ENCODE measurements at regions not wholly inside any gene's neighbourhood (a gene's known extent, or its start where the extent isn't known, plus 50 kb on each side); places are given as distances from the start of the nearest gene placed in this dataset.

DNA sequence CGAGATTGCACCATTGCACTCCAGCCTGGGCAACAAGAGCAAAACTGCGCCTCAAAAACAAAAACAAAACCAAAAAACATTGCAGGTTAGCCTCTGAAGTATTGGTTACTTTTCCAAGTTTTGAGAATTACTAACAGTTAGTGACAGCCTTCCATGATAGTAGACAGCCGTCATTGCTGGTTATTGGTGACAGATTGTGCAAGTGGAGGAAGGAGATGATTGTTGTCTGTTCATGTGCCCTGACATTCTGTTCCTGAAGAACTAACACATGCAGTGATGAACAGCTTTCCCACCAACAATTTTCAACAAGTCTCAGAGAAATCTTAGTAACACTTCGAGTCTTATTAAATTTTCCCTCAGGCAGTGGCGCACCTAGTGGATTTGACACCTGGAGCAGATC, 89.3 kb upstream of the NAP1L1 start:
- Histone ChIP-seq H3K36me3 (no peaks in the 10 kb centered on the region), H3K4me3 (no peak overlapping the region), H3K9me3 (no peaks in the 10 kb centered on the region), H3K27me3 (no peaks in the 10 kb centered on the region), H3K4me1 (no peaks in the 10 kb centered on the region), H3K27ac (no peak overlapping the region)
- TF ChIP-seq, protein P1, sequence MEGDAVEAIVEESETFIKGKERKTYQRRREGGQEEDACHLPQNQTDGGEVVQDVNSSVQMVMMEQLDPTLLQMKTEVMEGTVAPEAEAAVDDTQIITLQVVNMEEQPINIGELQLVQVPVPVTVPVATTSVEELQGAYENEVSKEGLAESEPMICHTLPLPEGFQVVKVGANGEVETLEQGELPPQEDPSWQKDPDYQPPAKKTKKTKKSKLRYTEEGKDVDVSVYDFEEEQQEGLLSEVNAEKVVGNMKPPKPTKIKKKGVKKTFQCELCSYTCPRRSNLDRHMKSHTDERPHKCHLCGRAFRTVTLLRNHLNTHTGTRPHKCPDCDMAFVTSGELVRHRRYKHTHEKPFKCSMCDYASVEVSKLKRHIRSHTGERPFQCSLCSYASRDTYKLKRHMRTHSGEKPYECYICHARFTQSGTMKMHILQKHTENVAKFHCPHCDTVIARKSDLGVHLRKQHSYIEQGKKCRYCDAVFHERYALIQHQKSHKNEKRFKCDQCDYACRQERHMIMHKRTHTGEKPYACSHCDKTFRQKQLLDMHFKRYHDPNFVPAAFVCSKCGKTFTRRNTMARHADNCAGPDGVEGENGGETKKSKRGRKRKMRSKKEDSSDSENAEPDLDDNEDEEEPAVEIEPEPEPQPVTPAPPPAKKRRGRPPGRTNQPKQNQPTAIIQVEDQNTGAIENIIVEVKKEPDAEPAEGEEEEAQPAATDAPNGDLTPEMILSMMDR (IDR thresholded peaks at IDR 0.05), result no peak
- TF ChIP-seq POLR2A (IDR thresholded peaks at IDR 0.05) (no peak), EP300 (IDR thresholded peaks at IDR 0.05) (no peak)
- no peak for DNase-seq (ENCODE audit: low spot score in 2 of 2)
- WGBS, 2 donors, result 89 to 90% methylated on average over 5 of the region's 5 CpGs

DNA sequence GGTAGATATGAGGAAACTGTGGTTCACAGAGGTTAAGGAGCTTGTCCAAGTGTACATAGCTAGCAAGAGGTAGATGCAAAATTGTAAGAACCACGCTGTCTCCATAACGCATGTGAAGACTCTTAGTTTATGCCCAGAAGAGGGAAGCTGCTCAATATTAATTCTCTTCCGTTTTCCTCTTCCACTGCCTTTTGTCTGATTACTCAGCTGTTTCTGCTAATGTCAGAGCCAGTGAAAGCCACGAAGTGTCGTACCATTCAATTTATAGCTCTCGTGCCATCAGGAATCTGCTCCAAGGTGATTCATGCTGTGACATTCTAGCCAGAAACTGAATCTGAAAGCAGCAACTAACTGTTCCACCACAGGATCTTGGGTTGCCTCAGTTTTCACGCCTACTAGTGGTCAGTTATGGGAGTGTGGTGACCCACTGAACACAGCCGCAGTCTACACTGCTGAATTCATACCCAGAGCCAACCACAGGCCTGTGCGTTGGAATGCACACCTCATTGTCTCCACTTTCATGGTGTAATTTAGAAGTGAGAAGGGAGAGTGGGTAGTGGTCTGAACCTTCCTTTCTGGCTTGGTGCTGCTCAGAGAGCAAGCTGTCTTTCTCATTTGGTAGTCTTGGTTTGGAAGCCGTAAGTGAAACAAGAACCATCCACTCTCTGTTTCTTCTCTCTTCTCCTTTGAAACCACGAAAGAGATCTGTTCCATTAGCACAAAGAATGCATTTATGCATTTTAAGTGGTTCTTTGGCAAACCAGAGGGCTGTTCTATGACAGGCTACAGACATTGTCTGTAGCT, 74.2 kb upstream of the NAP1L1 start:
- no peaks in the 10 kb centered on the region for H3K27me3 ChIP-seq
- no peaks in the 10 kb centered on the region for H3K9me3 ChIP-seq
- no peak for TF ChIP-seq EP300 (IDR thresholded peaks at IDR 0.05)
- TF ChIP-seq, protein P1 (IDR thresholded peaks at IDR 0.05), result peak; percentile 36 to 63 (median 50)
- TF ChIP-seq POLR2A (IDR thresholded peaks at IDR 0.05), result no peak
- WGBS, 2 donors, result 35 to 52% methylated on average over 11 of the region's 11 CpGs
- peak in 1 of 2 donors; percentile 54 for DNase-seq (ENCODE audit: low spot score in 2 of 2)
- no peaks in the 10 kb centered on the region for H3K36me3 ChIP-seq
- H3K27ac ChIP-seq, result peak overlapping the region in 2 of 4 donors; percentile 8 to 21
- peaks cover 0 to 5% (median 0%) of the 10 kb centered on the region in 4 donors for H3K4me1 ChIP-seq
- H3K4me3 ChIP-seq, result peak overlapping the region in 2 of 4 donors; percentile 3 to 9

DNA sequence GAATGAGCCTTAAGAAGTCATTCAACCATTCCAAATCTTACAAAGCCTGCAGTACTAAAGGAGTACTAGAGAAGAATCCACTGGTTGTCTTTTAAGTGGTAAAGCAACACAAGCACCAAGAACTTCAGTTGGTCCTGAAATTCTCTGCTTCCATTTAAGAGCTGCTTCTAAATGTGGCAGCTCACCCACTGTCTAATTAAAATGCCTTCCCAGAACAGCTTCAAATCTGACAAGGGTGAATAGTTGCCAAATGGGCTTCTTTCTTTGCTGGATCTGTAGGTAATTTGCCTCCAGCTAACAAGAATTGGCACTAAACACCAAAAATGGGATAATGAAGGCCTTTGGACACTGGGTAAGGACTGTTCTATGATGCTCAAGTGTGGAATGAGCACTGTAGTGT, 72.2 kb upstream of the NAP1L1 start:
- Histone ChIP-seq H3K4me3 (no peak overlapping the region), H3K27ac (no peak overlapping the region), H3K4me1 (peaks cover 0 to 5% (median 0%) of the 10 kb centered on the region in 4 donors), H3K27me3 (no peaks in the 10 kb centered on the region), H3K36me3 (no peaks in the 10 kb centered on the region), H3K9me3 (no peaks in the 10 kb centered on the region)
- TF ChIP-seq, protein P1 (IDR thresholded peaks at IDR 0.05), result no peak
- no peak for TF ChIP-seq POLR2A (IDR thresholded peaks at IDR 0.05)
- DNase-seq (ENCODE audit: low spot score in 2 of 2), result no peak

DNA sequence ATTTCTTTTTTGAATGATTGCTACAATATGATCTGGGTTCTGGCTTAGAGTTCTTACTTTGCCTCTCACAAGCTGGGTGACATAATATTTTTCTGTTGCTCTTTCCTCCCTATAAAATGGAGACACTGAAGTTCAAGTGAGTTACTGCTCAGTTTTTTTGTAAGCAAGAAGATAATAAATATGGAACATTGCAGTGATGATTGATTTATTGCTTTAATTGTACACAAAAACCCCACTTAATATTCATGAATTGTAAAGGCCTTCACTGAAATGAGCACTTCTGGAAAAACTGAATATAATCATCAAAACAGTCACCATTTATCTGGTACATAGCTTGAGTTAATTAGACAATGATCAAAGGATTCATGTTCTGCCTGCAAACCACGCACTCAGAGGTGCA, 71.8 kb upstream of the NAP1L1 start:
- peaks cover 0 to 5% (median 0%) of the 10 kb centered on the region in 4 donors for H3K4me1 ChIP-seq
- no peak for TF ChIP-seq EP300 (IDR thresholded peaks at IDR 0.05)
- no peak for TF ChIP-seq POLR2A (IDR thresholded peaks at IDR 0.05)
- TF ChIP-seq, protein P1 (IDR thresholded peaks at IDR 0.05), result no peak
- no peak overlapping the region for H3K27ac ChIP-seq
- no peaks in the 10 kb centered on the region for H3K36me3 ChIP-seq
- WGBS, 2 donors, result 85 to 89% methylated on average over 1 of the region's 1 CpG
- H3K27me3 ChIP-seq, result no peaks in the 10 kb centered on the region
- DNase-seq (ENCODE audit: low spot score in 2 of 2), result no peak
- H3K4me3 ChIP-seq, result no peak overlapping the region
- no peaks in the 10 kb centered on the region for H3K9me3 ChIP-seq

DNA sequence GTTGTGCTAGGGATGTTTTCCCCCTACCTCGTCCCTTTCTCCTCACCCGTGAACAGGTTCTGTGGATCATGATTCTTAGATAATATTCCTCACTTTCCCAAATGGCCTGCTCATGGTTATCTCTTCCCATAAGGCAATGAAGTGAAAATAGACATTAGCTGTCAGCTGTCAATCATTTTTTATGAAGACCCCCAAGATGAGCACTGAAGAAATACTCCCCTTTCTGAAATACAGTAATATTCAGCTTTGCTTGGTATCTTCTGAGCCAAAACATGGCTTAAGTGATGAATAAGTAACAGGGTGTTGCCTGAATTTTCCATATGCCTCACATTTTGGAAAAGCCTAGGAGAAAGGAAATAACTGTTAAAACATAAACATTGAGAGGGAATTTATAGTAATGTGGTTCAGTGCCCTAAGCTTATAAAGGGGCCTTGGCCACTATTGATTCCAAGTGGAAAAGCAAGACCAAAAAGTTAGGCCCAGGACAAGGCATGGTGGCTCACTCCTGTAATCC, 70.7 kb upstream of the NAP1L1 start:
- Histone ChIP-seq H3K4me3 (no peak overlapping the region), H3K9me3 (no peaks in the 10 kb centered on the region), H3K27me3 (no peaks in the 10 kb centered on the region), H3K27ac (no peak overlapping the region), H3K36me3 (no peaks in the 10 kb centered on the region), H3K4me1 (peaks cover 0 to 5% (median 0%) of the 10 kb centered on the region in 4 donors)
- WGBS, 2 donors, result 94 to 96% methylated on average over 2 of the region's 2 CpGs
- TF ChIP-seq, protein P1 (IDR thresholded peaks at IDR 0.05), result no peak
- TF ChIP-seq EP300 (IDR thresholded peaks at IDR 0.05), result no peak
- TF ChIP-seq POLR2A (IDR thresholded peaks at IDR 0.05), result no peak
- no peak for DNase-seq (ENCODE audit: low spot score in 2 of 2)
